ENCODE measurements at regions not wholly inside any gene's neighbourhood (a gene's known extent, or its start where the extent isn't known, plus 50 kb on each side); places are given as distances from the start of the nearest gene placed in this dataset.
A peak's percentile ranks its signal among the peaks of the same experiment; 100 is the strongest.
"Not testable (repeated sequence)": the region's sequence is repeated elsewhere in the genome, so short reads cannot be mapped to it uniquely, and the experiment has no call there.

GRCh38 chr16:29233705-29234404 lies 172.7 kb downstream of the NPIPB11 start:
- H3K9me3 ChIP-seq; H3K4me1 ChIP-seq; H3K27ac ChIP-seq; intact Hi-C loops (cut with DNase I; ENCODE audit: low total_unique reads); H3K27me3 ChIP-seq; DNase-seq; H3K36me3 ChIP-seq (ENCODE audit: low read depth, missing control alignments); H3K4me3 ChIP-seq: not testable (repeated sequence)
- 93 to 98% methylated on average over 18 to 23 of the region's 23 CpGs for WGBS, 2 donors

- WGBS, 2 donors: 93 to 98% methylated on average over 22 to 30 of the region's 30 CpGs
- no peaks in the 10 kb centered on the region for H3K36me3 ChIP-seq (ENCODE audit: low read depth, missing control alignments)
- no peaks in the 10 kb centered on the region for H3K27me3 ChIP-seq
- no peaks in the 10 kb centered on the region for H3K9me3 ChIP-seq
- DNase-seq: no peak
- TF ChIP-seq POLR2A (IDR thresholded peaks at IDR 0.05): no peak
- no peak for TF ChIP-seq CTCF (IDR thresholded peaks at IDR 0.05)
- H3K4me3 ChIP-seq: no peak overlapping the region
- H3K27ac ChIP-seq: no peak overlapping the region
- peaks cover 4% of the 10 kb centered on the region for H3K4me1 ChIP-seq
- intact Hi-C loops (cut with DNase I; ENCODE audit: low total_unique reads): no loop called here
Observed at GRCh38 chr16:29232811-29233704, 173.5 kb downstream of the NPIPB11 start.

- H3K4me1 ChIP-seq; H3K27me3 ChIP-seq; intact Hi-C loops (cut with DNase I; ENCODE audit: low total_unique reads); H3K27ac ChIP-seq; H3K36me3 ChIP-seq (ENCODE audit: low read depth, missing control alignments); H3K4me3 ChIP-seq; H3K9me3 ChIP-seq; DNase-seq: not testable (repeated sequence)
- WGBS, 2 donors: 89 to 91% methylated on average over 8 to 10 of the region's 10 CpGs
Observed at GRCh38 chr16:29232160-29232705, 174.3 kb downstream of the NPIPB11 start.

GRCh38 chr16:29231244-29231643 lies 175.3 kb downstream of the NPIPB11 start:
- no peak for DNase-seq
- H3K9me3 ChIP-seq: no peaks in the 10 kb centered on the region
- peaks cover 4% of the 10 kb centered on the region for H3K4me1 ChIP-seq
- H3K27ac ChIP-seq: peak overlapping the region in 1 of 2 donors; percentile 32
- intact Hi-C loops (cut with DNase I; ENCODE audit: low total_unique reads): no loop called here
- H3K36me3 ChIP-seq (ENCODE audit: low read depth, missing control alignments): no peaks in the 10 kb centered on the region
- WGBS, 2 donors: 39 to 65% methylated on average over 16 to 18 of the region's 18 CpGs
- TF ChIP-seq POLR2A (IDR thresholded peaks at IDR 0.05): no peak
- no peak for TF ChIP-seq CTCF (IDR thresholded peaks at IDR 0.05)
- H3K27me3 ChIP-seq: no peaks in the 10 kb centered on the region
- H3K4me3 ChIP-seq: no peak overlapping the region

- no peak overlapping the region for H3K4me3 ChIP-seq
Observed at GRCh38 chr16:29230671-29231096, 175.8 kb downstream of the NPIPB11 start.

GRCh38 chr16:29230006-29230668 lies 176.4 kb downstream of the NPIPB11 start:
- H3K36me3 ChIP-seq (ENCODE audit: low read depth, missing control alignments); H3K27ac ChIP-seq; intact Hi-C loops (cut with DNase I; ENCODE audit: low total_unique reads); H3K4me3 ChIP-seq; DNase-seq; H3K4me1 ChIP-seq; H3K9me3 ChIP-seq; H3K27me3 ChIP-seq: not testable (repeated sequence)
- WGBS, 2 donors: 84% methylated on average over 10 to 21 of the region's 21 CpGs

More at GRCh38 chr16:29230671-29231096, 175.8 kb downstream of the NPIPB11 start:
- no peak overlapping the region for H3K27ac ChIP-seq
- H3K9me3 ChIP-seq: no peaks in the 10 kb centered on the region
- H3K4me1 ChIP-seq: peaks cover 4% of the 10 kb centered on the region
- 56 to 75% methylated on average over 4 to 22 of the region's 22 CpGs for WGBS, 2 donors
- DNase-seq: no peak
- no peaks in the 10 kb centered on the region for H3K36me3 ChIP-seq (ENCODE audit: low read depth, missing control alignments)
- no peaks in the 10 kb centered on the region for H3K27me3 ChIP-seq
- no peak for TF ChIP-seq CTCF (IDR thresholded peaks at IDR 0.05)
- TF ChIP-seq POLR2A (IDR thresholded peaks at IDR 0.05): no peak
- intact Hi-C loops (cut with DNase I; ENCODE audit: low total_unique reads): no loop called here

GRCh38 chr16:29229616-29230005 lies 176.9 kb downstream of the NPIPB11 start:
- H3K36me3 ChIP-seq (ENCODE audit: low read depth, missing control alignments); H3K9me3 ChIP-seq; intact Hi-C loops (cut with DNase I; ENCODE audit: low total_unique reads); H3K4me1 ChIP-seq; H3K27me3 ChIP-seq; H3K4me3 ChIP-seq; H3K27ac ChIP-seq; DNase-seq: not testable (repeated sequence)
- WGBS, 2 donors: 84 to 89% methylated on average over 8 of the region's 8 CpGs

Measured in testis (tissue), 2 donors.